Renal cortex interstitium (tissue), 11 donors: ENCODE measurements at regions not wholly inside any gene's neighbourhood (a gene's known extent, or its start where the extent isn't known, plus 50 kb on each side); places are given as distances from the start of the nearest gene placed in this dataset.
A peak's percentile ranks its signal among the peaks of the same experiment; 100 is the strongest.

Experiments
- DNase-seq, 11 donors: peaks; one replicate each; pipeline ENCODE4 v3.0.0-alpha.2; 2013; ENCODE audit warnings: low read depth in 9 of 11, low spot score in 4 of 11; ENCODE audit errors: extremely low read depth in 1 of 11

- no peak for DNase-seq
These were observed 135.1 kb upstream of the MAGI3 start for GRCh38 chr1:113255038-113255719.

- peak in 6 of 11 donors; percentile 38 to 84 (median 58) for DNase-seq
These were observed 134.5 kb upstream of the MAGI3 start for GRCh38 chr1:113255720-113256347.

DNA sequence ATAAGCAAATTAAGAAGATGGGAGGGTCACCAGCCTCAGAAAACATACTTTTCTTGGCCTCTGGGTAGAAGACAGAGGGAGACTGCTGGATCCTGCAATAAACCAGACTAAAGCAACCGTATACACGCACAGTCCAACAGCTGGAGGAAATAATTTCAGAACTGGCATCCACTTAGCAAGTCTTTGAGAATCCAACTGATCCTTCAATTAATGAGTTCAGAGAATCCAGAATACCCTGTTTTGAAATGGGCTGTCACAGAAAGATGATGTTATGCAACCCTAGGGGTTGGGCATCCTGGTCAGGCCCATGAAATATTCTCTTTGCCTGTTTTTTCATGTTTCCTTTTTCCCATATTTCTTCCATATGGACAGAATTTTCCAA lies 134.0 kb upstream of the MAGI3 start:
- DNase-seq: no peak

- DNase-seq: no peak
These were observed 130.3 kb upstream of the MAGI3 start for GRCh38 chr1:113259988-113260387.

- DNase-seq: no peak
These were observed 125.1 kb upstream of the MAGI3 start for GRCh38 chr1:113265196-113265595.

DNA sequence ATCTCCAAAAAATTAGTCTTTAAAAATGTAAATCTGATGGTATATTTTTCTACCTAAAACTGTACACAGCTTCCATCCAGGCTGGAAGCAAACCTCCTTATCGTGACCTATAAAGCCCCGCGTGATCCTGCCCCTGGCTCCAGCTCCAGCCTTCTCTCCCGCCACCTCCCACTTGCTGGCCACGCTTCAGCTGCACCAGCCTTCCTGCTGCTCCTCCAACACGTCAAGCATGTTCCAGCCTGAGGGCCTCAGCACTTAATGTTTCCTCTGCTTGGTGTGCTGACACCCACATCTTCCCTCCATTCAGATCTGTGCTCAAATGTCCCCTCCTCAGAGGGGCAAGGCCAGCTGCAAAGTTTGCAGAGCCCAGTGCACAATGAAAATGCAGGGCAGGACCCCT lies 123.5 kb upstream of the MAGI3 start:
- peak in 1 of 11 donors; percentile 31 for DNase-seq

- DNase-seq: no peak
These were observed 120.9 kb upstream of the MAGI3 start for GRCh38 chr1:113269168-113269963.

GRCh38 chr1:113271039-113271438 lies 119.3 kb upstream of the MAGI3 start:
- DNase-seq: no peak

DNA sequence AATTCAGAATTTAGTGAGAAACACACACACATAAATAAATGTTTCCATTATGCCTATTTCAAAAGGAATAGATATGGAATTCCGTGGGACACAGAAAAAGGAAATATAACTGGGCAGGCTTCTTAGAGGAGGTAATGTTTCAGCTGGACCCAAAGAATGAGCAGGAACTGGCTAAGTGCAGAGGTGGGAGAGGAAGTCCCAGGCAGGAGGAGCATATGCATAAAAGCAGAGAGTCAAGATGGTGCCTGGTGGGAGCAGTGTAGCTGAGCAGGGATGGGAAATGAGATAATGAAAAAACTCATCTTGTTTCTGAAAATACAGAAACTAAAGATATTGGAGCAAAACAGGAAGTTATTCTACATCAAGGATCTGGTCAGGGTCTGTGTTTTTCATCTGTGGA lies 115.2 kb upstream of the MAGI3 start:
- DNase-seq: no peak

DNA sequence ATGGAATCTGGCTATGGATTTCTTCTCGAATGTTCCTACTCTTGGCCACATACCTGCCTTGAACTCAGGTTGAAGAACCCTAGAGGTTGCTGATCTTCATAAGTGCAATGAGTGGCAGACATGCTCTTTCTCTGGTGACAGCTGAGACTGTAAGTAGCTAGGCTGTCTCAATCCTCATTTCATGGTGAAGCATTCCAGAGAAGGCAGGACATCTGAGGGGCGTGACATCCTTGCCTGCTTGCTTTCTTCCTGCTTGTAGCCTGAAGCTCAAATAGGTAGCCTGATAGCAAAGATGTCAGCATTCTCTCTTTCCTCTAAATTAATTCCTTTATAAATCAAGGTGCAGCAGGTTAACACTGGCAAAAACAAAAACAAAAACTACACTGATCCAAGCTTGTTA lies 114.6 kb upstream of the MAGI3 start:
- no peak for DNase-seq

DNA sequence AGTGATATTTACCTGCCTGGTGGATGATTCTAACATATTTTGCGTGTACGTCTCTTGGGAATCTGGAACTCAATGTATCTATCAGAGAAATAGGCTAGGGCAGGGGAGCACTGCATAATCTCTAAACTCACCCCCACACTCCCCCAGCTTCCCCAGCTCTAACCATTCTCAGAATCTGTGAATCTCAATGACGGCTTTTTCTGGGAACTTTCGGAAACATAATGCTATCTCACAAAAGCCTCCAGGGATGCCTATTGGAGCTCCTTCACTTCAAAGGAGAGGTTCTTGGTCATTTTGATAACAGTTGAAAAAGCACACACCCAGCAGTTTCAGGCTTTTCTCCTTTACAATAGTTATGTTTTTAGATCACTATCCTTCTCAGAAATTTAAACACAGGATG lies 113.8 kb upstream of the MAGI3 start:
- no peak for DNase-seq

GRCh38 chr1:113278371-113278770 lies 111.9 kb upstream of the MAGI3 start:
- no peak for DNase-seq

- DNase-seq: no peak
These were observed 111.5 kb upstream of the MAGI3 start for GRCh38 chr1:113278777-113279176.

DNA sequence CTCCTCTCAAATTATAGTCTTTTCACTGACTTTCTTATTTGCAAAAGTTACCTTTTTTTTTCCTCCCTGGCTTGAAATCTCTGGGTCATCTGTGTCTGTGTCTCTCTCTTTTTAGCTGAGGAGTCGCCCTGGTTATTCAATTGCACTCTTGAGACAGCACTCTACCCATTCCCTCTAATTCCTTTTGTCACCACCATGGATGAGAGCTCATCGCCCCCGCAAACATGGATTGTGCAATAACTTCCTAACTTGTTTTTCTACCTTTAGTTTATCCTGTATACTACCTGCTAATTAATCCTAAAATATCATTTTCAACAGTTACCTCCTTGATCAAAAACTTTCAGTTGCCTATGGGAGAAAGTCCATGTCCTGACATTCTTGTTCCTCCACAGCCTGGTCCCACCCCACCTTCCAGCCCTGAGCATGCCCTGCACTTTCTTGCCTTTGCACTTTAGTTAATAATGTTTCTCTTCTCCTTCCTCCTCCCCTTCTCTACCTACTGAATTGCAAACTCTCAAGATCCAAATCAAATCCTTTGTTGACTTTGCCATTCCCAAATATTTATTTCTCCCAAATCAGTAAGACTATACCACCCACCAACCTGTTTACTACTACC lies 110.4 kb upstream of the MAGI3 start:
- no peak for DNase-seq

DNA sequence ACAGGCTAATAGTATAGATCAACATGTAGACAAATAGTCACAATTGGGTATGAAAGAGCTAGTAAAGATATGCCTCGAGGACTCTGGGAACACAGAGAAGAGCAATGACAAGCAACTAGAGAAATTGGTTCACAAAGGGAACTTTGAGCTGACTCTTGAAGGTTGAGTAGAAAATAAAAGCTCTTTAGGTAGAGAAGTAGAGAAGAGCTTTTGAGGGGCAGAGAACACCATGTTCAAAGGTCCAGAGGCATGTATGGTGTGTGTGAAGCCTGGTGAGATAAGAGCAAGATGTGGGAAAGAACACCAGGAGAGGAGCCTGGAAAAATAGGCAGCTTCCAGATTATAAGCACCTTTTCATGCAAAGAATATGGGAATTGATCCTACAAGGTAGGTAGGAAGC lies 109.7 kb upstream of the MAGI3 start:
- no peak for DNase-seq

- DNase-seq: no peak
These were observed 108.8 kb upstream of the MAGI3 start for GRCh38 chr1:113281550-113281949.

- DNase-seq: no peak
These were observed 108.1 kb upstream of the MAGI3 start for GRCh38 chr1:113282008-113282892.

GRCh38 chr1:113282893-113283285 lies 107.4 kb upstream of the MAGI3 start:
- DNase-seq: no peak

GRCh38 chr1:113283914-113284313 lies 106.4 kb upstream of the MAGI3 start:
- no peak for DNase-seq
